ENCODE measurements at regions not wholly inside any gene's neighbourhood (a gene's known extent, or its start where the extent isn't known, plus 50 kb on each side); places are given as distances from the start of the nearest gene placed in this dataset.
A peak's percentile ranks its signal among the peaks of the same experiment; 100 is the strongest.

- TF ChIP-seq CTCF (IDR thresholded peaks at IDR 0.05; ENCODE audit: insufficient read depth, low read length), result no peak
- H3K4me3 ChIP-seq (ENCODE audit: low read depth, low read length), result no peak overlapping the region
- DNase-seq (ENCODE audit: low read depth), result no peak
Observed at GRCh38 chr2:207331674-207332073, 165.9 kb upstream of the KLF7 start.

GRCh38 chr2:207332480-207333212 lies 166.9 kb upstream of the KLF7 start:
- DNase-seq (ENCODE audit: low read depth), result no peak
- no peak overlapping the region for H3K4me3 ChIP-seq (ENCODE audit: low read depth, low read length)
- TF ChIP-seq CTCF (IDR thresholded peaks at IDR 0.05; ENCODE audit: insufficient read depth, low read length), result no peak

GRCh38 chr2:207333599-207334300 lies 168.0 kb upstream of the KLF7 start:
- peak overlapping the region; percentile 54 for H3K4me3 ChIP-seq (ENCODE audit: low read depth, low read length)
- no peak for TF ChIP-seq CTCF (IDR thresholded peaks at IDR 0.05; ENCODE audit: insufficient read depth, low read length)
- peak; percentile 44 for DNase-seq (ENCODE audit: low read depth)

GRCh38 chr2:207334301-207334623 lies 168.5 kb upstream of the KLF7 start:
- DNase-seq (ENCODE audit: low read depth), result no peak
- H3K4me3 ChIP-seq (ENCODE audit: low read depth, low read length), result peak overlapping the region; percentile 54
- TF ChIP-seq CTCF (IDR thresholded peaks at IDR 0.05; ENCODE audit: insufficient read depth, low read length), result no peak

GRCh38 chr2:207334624-207335371 lies 169.1 kb upstream of the KLF7 start:
- no peak for TF ChIP-seq CTCF (IDR thresholded peaks at IDR 0.05; ENCODE audit: insufficient read depth, low read length)
- peak; percentile 100 for DNase-seq (ENCODE audit: low read depth)
- H3K4me3 ChIP-seq (ENCODE audit: low read depth, low read length), result peak overlapping the region; percentile 54

GRCh38 chr2:207337234-207338219 lies 171.8 kb upstream of the KLF7 start:
- no peak for TF ChIP-seq CTCF (IDR thresholded peaks at IDR 0.05; ENCODE audit: insufficient read depth, low read length)
- peak; percentile 58 for DNase-seq (ENCODE audit: low read depth)
- H3K4me3 ChIP-seq (ENCODE audit: low read depth, low read length), result no peak overlapping the region
